GM23248 (cell line): ENCODE measurements at regions not wholly inside any gene's neighbourhood (a gene's known extent, or its start where the extent isn't known, plus 50 kb on each side); places are given as distances from the start of the nearest gene placed in this dataset.

ENCODE experiments used
- DNase-seq: peaks from one replicate; pipeline ENCODE4 v3.0.0-alpha.2; 2015
- H2AFZ ChIP-seq: fragments of 200-600 bp; sonication (generic); 2 replicates; pipeline ENCODE4 v1.6.1; 2016; ENCODE audit warnings: antibody characterized with exemption
- H3F3A ChIP-seq: fragments of 200-600 bp; sonication (generic); 2 replicates; pipeline ENCODE4 v1.6.1; 2016; ENCODE audit warnings: mild to moderate bottlenecking, antibody characterized with exemption, mixed run types; ENCODE audit not compliant: insufficient read depth
- H3K27ac ChIP-seq: fragments of 200-600 bp; sonication (generic); 2 replicates; pipeline ENCODE4 v1.5.1; 2016; ENCODE audit warnings: mild to moderate bottlenecking
- H3K27me3 ChIP-seq: fragments of 200-600 bp; sonication (generic); replicated peaks from 2 replicates; pipeline ENCODE4 v1.6.1; 2016; ENCODE audit warnings: mild to moderate bottlenecking; ENCODE audit not compliant: insufficient read depth
- H3K36me3 ChIP-seq: fragments of 200-600 bp; sonication (generic); 2 replicates; pipeline ENCODE4 v1.6.1; 2016; ENCODE audit warnings: low read depth, mild to moderate bottlenecking
- H3K4me1 ChIP-seq: fragments of 200-600 bp; sonication (generic); 2 replicates; pipeline ENCODE4 v1.6.1; 2016; ENCODE audit warnings: mild to moderate bottlenecking; ENCODE audit not compliant: insufficient read depth
- H3K4me2 ChIP-seq: fragments of 200-600 bp; sonication (generic); one replicate; pipeline ENCODE4 v1.6.1; 2016; ENCODE audit warnings: mild to moderate bottlenecking; ENCODE audit not compliant: unreplicated experiment
- H3K4me3 ChIP-seq: fragments of 200-600 bp; sonication (generic); 2 replicates; pipeline ENCODE4 v1.5.1; 2016; ENCODE audit warnings: mild to moderate bottlenecking
- H3K79me2 ChIP-seq: fragments of 200-600 bp; sonication (generic); 2 replicates; pipeline ENCODE4 v1.6.1; 2016; ENCODE audit warnings: mild to moderate bottlenecking; ENCODE audit not compliant: insufficient read depth
- H3K9ac ChIP-seq: fragments of 200-600 bp; sonication (generic); 2 replicates; pipeline ENCODE4 v1.6.1; 2016; ENCODE audit warnings: mild to moderate bottlenecking
- H3K9me2 ChIP-seq: fragments of 200-600 bp; sonication (generic); 2 replicates; pipeline ENCODE4 v1.6.1; 2016; ENCODE audit warnings: mixed run types, mild to moderate bottlenecking, moderate library complexity; ENCODE audit not compliant: insufficient read depth
- H3K9me3 ChIP-seq: fragments of 200-600 bp; sonication (generic); one replicate; pipeline ENCODE4 v1.6.1; 2017; ENCODE audit warnings: low read depth
- H4K20me1 ChIP-seq: fragments of 200-600 bp; sonication (generic); 2 replicates; pipeline ENCODE4 v1.6.0; 2016; ENCODE audit not compliant: insufficient read depth
- EZH2 ChIP-seq: fragments of 200-600 bp; sonication (generic); IDR thresholded peaks from 2 replicates; pipeline ENCODE4 v1.6.1; 2018; ENCODE audit warnings: antibody characterized with exemption, mild to moderate bottlenecking; ENCODE audit not compliant: insufficient read depth, poor library complexity, severe bottlenecking
- EZH2phosphoT487 ChIP-seq: fragments of 200-600 bp; sonication (generic); IDR thresholded peaks from 2 replicates; pipeline ENCODE4 v1.6.1; 2018; ENCODE audit warnings: antibody characterized with exemption, moderate library complexity, mild to moderate bottlenecking, low read depth; ENCODE audit not compliant: insufficient read depth
- WGBS, 2 experiments: methylation state at CpG; one replicate each; pipeline ENCODE4 v1.1.6; 2015 to 2017; ENCODE audit warnings: low lambda C conversion rate in 2 of 2, low coverage in 1 of 2; ENCODE audit errors: missing lambda C conversion rate in 2 of 2; 5-methylcytosine and 5-hydroxymethylcytosine counted together
- in situ Hi-C: fragments of 300-500 bp; cut with MboI; formaldehyde crosslinking; loops from 2 replicates; pipeline ENCODE4 v1.15.0; 2020

GRCh38 chr11:134762248-134763029 lies 350.4 kb upstream of the B3GAT1 start:
- H3K9me2 ChIP-seq = no peaks in the 10 kb centered on the region
- no peaks in the 10 kb centered on the region for H3F3A ChIP-seq
- H3K4me1 ChIP-seq = no peaks in the 10 kb centered on the region
- no peak overlapping the region for H2AFZ ChIP-seq
- in situ Hi-C loops = no loop called here
- no peaks in the 10 kb centered on the region for H3K79me2 ChIP-seq
- no peak for TF ChIP-seq EZH2
- TF ChIP-seq EZH2phosphoT487 = no peak
- no peaks in the 10 kb centered on the region for H3K9me3 ChIP-seq
- no peak overlapping the region for H3K4me2 ChIP-seq
- H3K9ac ChIP-seq = no peak overlapping the region
- H3K4me3 ChIP-seq = no peak overlapping the region
- 62 to 64% methylated on average over 23 to 59 of the region's 59 CpGs for WGBS, 2 experiments
- H4K20me1 ChIP-seq = no peaks in the 10 kb centered on the region
- no peak overlapping the region for H3K27ac ChIP-seq
- H3K36me3 ChIP-seq = no peaks in the 10 kb centered on the region
- no peaks in the 10 kb centered on the region for H3K27me3 ChIP-seq
- no peak for DNase-seq

GRCh38 chr11:134761926-134762247 lies 349.8 kb upstream of the B3GAT1 start:
- H3K27me3 ChIP-seq = no peaks in the 10 kb centered on the region
- H3K9me3 ChIP-seq = no peaks in the 10 kb centered on the region
- no peaks in the 10 kb centered on the region for H3K4me1 ChIP-seq
- H3K9ac ChIP-seq = no peak overlapping the region
- H3K36me3 ChIP-seq = no peaks in the 10 kb centered on the region
- no peaks in the 10 kb centered on the region for H3K9me2 ChIP-seq
- no peak for DNase-seq
- no peak for TF ChIP-seq EZH2phosphoT487
- no peak for TF ChIP-seq EZH2
- H3K4me2 ChIP-seq = no peak overlapping the region
- H2AFZ ChIP-seq = no peak overlapping the region
- WGBS, 2 experiments = 60 to 67% methylated on average over 19 to 20 of the region's 20 CpGs
- no peaks in the 10 kb centered on the region for H3F3A ChIP-seq
- no peak overlapping the region for H3K27ac ChIP-seq
- H3K79me2 ChIP-seq = no peaks in the 10 kb centered on the region
- in situ Hi-C loops = no loop called here
- no peaks in the 10 kb centered on the region for H4K20me1 ChIP-seq
- no peak overlapping the region for H3K4me3 ChIP-seq

- Histone ChIP-seq H3K4me1 (no peaks in the 10 kb centered on the region), H3K9me3 (no peaks in the 10 kb centered on the region), H4K20me1 (no peaks in the 10 kb centered on the region), H3K36me3 (no peaks in the 10 kb centered on the region), H2AFZ (no peak overlapping the region), H3K79me2 (no peaks in the 10 kb centered on the region), H3K27me3 (no peaks in the 10 kb centered on the region), H3K4me2 (no peak overlapping the region), H3F3A (no peaks in the 10 kb centered on the region), H3K27ac (no peak overlapping the region), H3K9me2 (no peaks in the 10 kb centered on the region), H3K9ac (no peak overlapping the region), H3K4me3 (no peak overlapping the region)
- WGBS, 2 experiments = 43% methylated on average over 12 of the region's 12 CpGs
- in situ Hi-C loops = no loop called here
- no peak for DNase-seq
- TF ChIP-seq EZH2phosphoT487 (no peak), EZH2 (no peak)
Observed at GRCh38 chr11:134761386-134761785, 349.3 kb upstream of the B3GAT1 start.

GRCh38 chr11:134760957-134761356 lies 348.9 kb upstream of the B3GAT1 start:
- H2AFZ ChIP-seq = no peak overlapping the region
- no peaks in the 10 kb centered on the region for H3K4me1 ChIP-seq
- no peaks in the 10 kb centered on the region for H3K9me2 ChIP-seq
- H3K9me3 ChIP-seq = no peaks in the 10 kb centered on the region
- no peaks in the 10 kb centered on the region for H3K27me3 ChIP-seq
- no peak for TF ChIP-seq EZH2phosphoT487
- no peak for TF ChIP-seq EZH2
- DNase-seq = no peak
- in situ Hi-C loops = no loop called here
- no peaks in the 10 kb centered on the region for H3K79me2 ChIP-seq
- no peak overlapping the region for H3K27ac ChIP-seq
- H3F3A ChIP-seq = no peaks in the 10 kb centered on the region
- H3K4me2 ChIP-seq = no peak overlapping the region
- no peak overlapping the region for H3K4me3 ChIP-seq
- no peaks in the 10 kb centered on the region for H3K36me3 ChIP-seq
- H3K9ac ChIP-seq = no peak overlapping the region
- WGBS, 2 experiments = 23 to 24% methylated on average over 3 of the region's 3 CpGs
- no peaks in the 10 kb centered on the region for H4K20me1 ChIP-seq
